GM23248 (cell line): ENCODE measurements at regions not wholly inside any gene's neighbourhood (a gene's known extent, or its start where the extent isn't known, plus 50 kb on each side); places are given as distances from the start of the nearest gene placed in this dataset.
"Not testable (repeated sequence)": the region's sequence is repeated elsewhere in the genome, so short reads cannot be mapped to it uniquely, and the experiment has no call there.

Experiments
- DNase-seq: peaks from one replicate; pipeline ENCODE4 v3.0.0-alpha.2; 2015
- H2AFZ ChIP-seq: fragments of 200-600 bp; sonication (generic); 2 replicates; pipeline ENCODE4 v1.6.1; 2016; ENCODE audit warnings: antibody characterized with exemption
- H3F3A ChIP-seq: fragments of 200-600 bp; sonication (generic); 2 replicates; pipeline ENCODE4 v1.6.1; 2016; ENCODE audit warnings: mild to moderate bottlenecking, antibody characterized with exemption, mixed run types; ENCODE audit not compliant: insufficient read depth
- H3K27ac ChIP-seq: fragments of 200-600 bp; sonication (generic); 2 replicates; pipeline ENCODE4 v1.5.1; 2016; ENCODE audit warnings: mild to moderate bottlenecking
- H3K27me3 ChIP-seq: fragments of 200-600 bp; sonication (generic); replicated peaks from 2 replicates; pipeline ENCODE4 v1.6.1; 2016; ENCODE audit warnings: mild to moderate bottlenecking; ENCODE audit not compliant: insufficient read depth
- H3K36me3 ChIP-seq: fragments of 200-600 bp; sonication (generic); 2 replicates; pipeline ENCODE4 v1.6.1; 2016; ENCODE audit warnings: low read depth, mild to moderate bottlenecking
- H3K4me1 ChIP-seq: fragments of 200-600 bp; sonication (generic); 2 replicates; pipeline ENCODE4 v1.6.1; 2016; ENCODE audit warnings: mild to moderate bottlenecking; ENCODE audit not compliant: insufficient read depth
- H3K4me2 ChIP-seq: fragments of 200-600 bp; sonication (generic); one replicate; pipeline ENCODE4 v1.6.1; 2016; ENCODE audit warnings: mild to moderate bottlenecking; ENCODE audit not compliant: unreplicated experiment
- H3K4me3 ChIP-seq: fragments of 200-600 bp; sonication (generic); 2 replicates; pipeline ENCODE4 v1.5.1; 2016; ENCODE audit warnings: mild to moderate bottlenecking
- H3K79me2 ChIP-seq: fragments of 200-600 bp; sonication (generic); 2 replicates; pipeline ENCODE4 v1.6.1; 2016; ENCODE audit warnings: mild to moderate bottlenecking; ENCODE audit not compliant: insufficient read depth
- H3K9ac ChIP-seq: fragments of 200-600 bp; sonication (generic); 2 replicates; pipeline ENCODE4 v1.6.1; 2016; ENCODE audit warnings: mild to moderate bottlenecking
- H3K9me2 ChIP-seq: fragments of 200-600 bp; sonication (generic); 2 replicates; pipeline ENCODE4 v1.6.1; 2016; ENCODE audit warnings: mixed run types, mild to moderate bottlenecking, moderate library complexity; ENCODE audit not compliant: insufficient read depth
- H3K9me3 ChIP-seq: fragments of 200-600 bp; sonication (generic); one replicate; pipeline ENCODE4 v1.6.1; 2017; ENCODE audit warnings: low read depth
- H4K20me1 ChIP-seq: fragments of 200-600 bp; sonication (generic); 2 replicates; pipeline ENCODE4 v1.6.0; 2016; ENCODE audit not compliant: insufficient read depth
- EZH2 ChIP-seq: fragments of 200-600 bp; sonication (generic); IDR thresholded peaks from 2 replicates; pipeline ENCODE4 v1.6.1; 2018; ENCODE audit warnings: antibody characterized with exemption, mild to moderate bottlenecking; ENCODE audit not compliant: insufficient read depth, poor library complexity, severe bottlenecking
- EZH2phosphoT487 ChIP-seq: fragments of 200-600 bp; sonication (generic); IDR thresholded peaks from 2 replicates; pipeline ENCODE4 v1.6.1; 2018; ENCODE audit warnings: antibody characterized with exemption, moderate library complexity, mild to moderate bottlenecking, low read depth; ENCODE audit not compliant: insufficient read depth
- WGBS, 2 experiments: methylation state at CpG; one replicate each; pipeline ENCODE4 v1.1.6; 2015 to 2017; ENCODE audit warnings: low lambda C conversion rate in 2 of 2, low coverage in 1 of 2; ENCODE audit errors: missing lambda C conversion rate in 2 of 2; 5-methylcytosine and 5-hydroxymethylcytosine counted together
- in situ Hi-C: fragments of 300-500 bp; cut with MboI; formaldehyde crosslinking; loops from 2 replicates; pipeline ENCODE4 v1.15.0; 2020

- H3K27ac ChIP-seq: no peak overlapping the region
- H3K9ac ChIP-seq: no peak overlapping the region
- H3K4me3 ChIP-seq: no peak overlapping the region
- H3K36me3 ChIP-seq: no peaks in the 10 kb centered on the region
- no peaks in the 10 kb centered on the region for H3K79me2 ChIP-seq
- no peaks in the 10 kb centered on the region for H3K9me3 ChIP-seq
- TF ChIP-seq EZH2phosphoT487 (no peak), EZH2 (no peak)
- H3K9me2 ChIP-seq: no peaks in the 10 kb centered on the region
- no peak overlapping the region for H2AFZ ChIP-seq
- H3K27me3 ChIP-seq: no peaks in the 10 kb centered on the region
- no peak for DNase-seq
- WGBS, 2 experiments: 25 to 29% methylated on average over 1 of the region's 1 CpG
- H3F3A ChIP-seq: no peaks in the 10 kb centered on the region
- in situ Hi-C loops: no loop called here
- H3K4me2 ChIP-seq: no peak overlapping the region
- no peaks in the 10 kb centered on the region; the same call in 1 of the 2 replicates for H4K20me1 ChIP-seq
- no peaks in the 10 kb centered on the region for H3K4me1 ChIP-seq
Observed at GRCh38 chr11:92099183-92099582, 125.4 kb upstream of the FAT3 start.

DNA sequence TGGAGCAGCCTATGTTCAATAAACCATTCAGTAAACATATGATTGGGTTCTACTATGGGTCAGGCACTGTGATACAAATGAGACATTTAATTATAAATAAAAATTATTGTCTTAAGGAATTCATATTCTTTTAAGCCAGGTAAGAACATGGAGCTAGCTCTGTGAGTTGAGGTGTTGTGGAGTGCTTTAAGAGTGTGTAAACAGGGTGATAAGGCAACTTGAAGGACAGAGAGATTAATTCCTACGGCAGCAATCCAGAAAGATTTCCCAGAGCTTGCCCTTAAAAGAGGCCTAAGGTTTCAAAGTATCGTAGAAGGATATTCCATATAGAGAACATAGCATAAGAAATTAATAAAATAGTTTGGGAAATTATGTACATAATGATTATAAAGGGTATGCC is 126.4 kb upstream of the FAT3 start:
- Histone ChIP-seq H3F3A (no peaks in the 10 kb centered on the region), H4K20me1 (no peaks in the 10 kb centered on the region; the same call in 1 of the 2 replicates), H3K9ac (no peak overlapping the region), H3K27me3 (no peaks in the 10 kb centered on the region), H3K4me2 (no peak overlapping the region), H3K9me2 (no peaks in the 10 kb centered on the region), H3K36me3 (no peaks in the 10 kb centered on the region), H3K4me1 (no peaks in the 10 kb centered on the region), H3K79me2 (no peaks in the 10 kb centered on the region), H3K27ac (no peak overlapping the region), H2AFZ (no peak overlapping the region), H3K9me3 (no peaks in the 10 kb centered on the region), H3K4me3 (no peak overlapping the region)
- DNase-seq: no peak
- in situ Hi-C loops: no loop called here
- 22 to 23% methylated on average over 2 of the region's 2 CpGs for WGBS, 2 experiments
- TF ChIP-seq EZH2: no peak
- no peak for TF ChIP-seq EZH2phosphoT487

DNA sequence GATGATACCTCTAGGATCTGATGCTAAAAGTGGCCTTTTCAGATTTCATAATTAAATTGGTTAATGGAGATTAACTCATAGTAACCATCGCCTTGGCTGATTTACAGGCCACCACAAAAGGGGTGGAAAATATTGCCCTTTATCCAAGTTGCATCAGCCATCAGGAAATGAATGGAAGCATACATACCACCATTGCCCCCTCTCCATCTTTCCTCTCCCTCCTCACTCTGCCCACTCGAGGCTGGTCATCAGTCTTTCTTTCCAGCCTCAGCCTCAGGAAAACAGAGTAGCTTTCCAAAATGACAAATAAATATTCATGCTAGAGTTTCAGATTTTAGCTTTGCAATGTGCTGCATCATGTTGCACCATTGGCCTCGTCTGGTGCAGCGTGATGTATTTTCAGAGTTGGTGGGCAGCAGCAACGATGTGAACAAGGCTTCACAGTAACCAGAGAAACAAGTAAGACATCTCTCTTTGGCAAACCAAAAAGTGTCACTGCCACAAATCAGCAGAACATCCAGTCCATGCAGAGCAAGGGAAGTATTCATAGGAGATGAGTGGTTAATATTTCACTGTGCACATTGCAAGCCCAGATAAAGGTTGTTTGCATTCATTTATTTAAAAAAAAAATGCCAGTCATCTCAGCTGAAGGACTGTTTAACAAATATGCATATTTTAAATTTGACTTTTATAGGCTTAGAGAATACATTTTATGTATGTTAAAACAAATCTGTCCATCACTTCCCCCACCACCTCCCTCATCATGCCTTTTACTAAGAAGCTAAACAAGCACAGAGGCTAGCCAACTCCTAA is 136.7 kb upstream of the FAT3 start:
- Histone ChIP-seq H3K36me3 (no peaks in the 10 kb centered on the region), H3K4me3 (no peak overlapping the region), H3K27me3 (no peaks in the 10 kb centered on the region), H3K9me3 (no peaks in the 10 kb centered on the region), H3K9me2 (no peaks in the 10 kb centered on the region), H3K4me1 (no peaks in the 10 kb centered on the region), H3K4me2 (no peak overlapping the region), H2AFZ (no peak overlapping the region), H3K9ac (no peak overlapping the region), H4K20me1 (no peaks in the 10 kb centered on the region), H3K79me2 (no peaks in the 10 kb centered on the region), H3F3A (no peaks in the 10 kb centered on the region), H3K27ac (no peak overlapping the region)
- 10 to 14% methylated on average over 5 of the region's 5 CpGs for WGBS, 2 experiments
- TF ChIP-seq EZH2: no peak
- no peak for TF ChIP-seq EZH2phosphoT487
- in situ Hi-C loops: no loop called here
- no peak for DNase-seq

GRCh38 chr11:92083123-92083522 is 141.5 kb upstream of the FAT3 start:
- H3K9me3 ChIP-seq: peaks cover 3% of the 10 kb centered on the region
- TF ChIP-seq EZH2 (no peak), EZH2phosphoT487 (no peak)
- in situ Hi-C loops: no loop called here
- no peak overlapping the region for H3K27ac ChIP-seq
- no peaks in the 10 kb centered on the region for H3F3A ChIP-seq
- H3K9me2 ChIP-seq: no peaks in the 10 kb centered on the region
- WGBS, 2 experiments: 24 to 34% methylated on average over 3 of the region's 3 CpGs
- no peak overlapping the region for H3K4me2 ChIP-seq
- H4K20me1 ChIP-seq: no peaks in the 10 kb centered on the region
- H2AFZ ChIP-seq: no peak overlapping the region
- H3K4me1 ChIP-seq: no peaks in the 10 kb centered on the region
- H3K79me2 ChIP-seq: no peaks in the 10 kb centered on the region
- H3K36me3 ChIP-seq: no peaks in the 10 kb centered on the region
- no peak overlapping the region for H3K4me3 ChIP-seq
- H3K9ac ChIP-seq: no peak overlapping the region
- DNase-seq: no peak
- H3K27me3 ChIP-seq: no peaks in the 10 kb centered on the region

- TF ChIP-seq EZH2 (no peak), EZH2phosphoT487 (no peak)
- in situ Hi-C loops: no loop called here
- no peaks in the 10 kb centered on the region for H3F3A ChIP-seq
Observed at GRCh38 chr11:92082652-92083051, 142.0 kb upstream of the FAT3 start.

GRCh38 chr11:92074498-92074897 is 150.1 kb upstream of the FAT3 start:
- H2AFZ ChIP-seq, H3K9ac ChIP-seq, H3K4me1 ChIP-seq, H3K27me3 ChIP-seq, H4K20me1 ChIP-seq, DNase-seq, H3K36me3 ChIP-seq, H3K9me3 ChIP-seq, H3K79me2 ChIP-seq, H3K4me3 ChIP-seq, H3F3A ChIP-seq, in situ Hi-C loops, H3K9me2 ChIP-seq, H3K4me2 ChIP-seq, H3K27ac ChIP-seq: not testable (repeated sequence)
- 8 to 13% methylated on average over 1 of the region's 1 CpG for WGBS, 2 experiments

More at GRCh38 chr11:92082652-92083051, 142.0 kb upstream of the FAT3 start:
- no peak for DNase-seq
- Histone ChIP-seq H2AFZ (no peak overlapping the region), H3K4me3 (no peak overlapping the region), H3K9ac (no peak overlapping the region), H3K4me2 (no peak overlapping the region), H3K27me3 (no peaks in the 10 kb centered on the region), H3K79me2 (no peaks in the 10 kb centered on the region), H3K36me3 (no peaks in the 10 kb centered on the region), H3K9me3 (peaks cover 3% of the 10 kb centered on the region), H3K27ac (no peak overlapping the region), H3K9me2 (no peaks in the 10 kb centered on the region), H3K4me1 (no peaks in the 10 kb centered on the region), H4K20me1 (no peaks in the 10 kb centered on the region)
